H1 (cell line): ENCODE measurements at regions not wholly inside any gene's neighbourhood (a gene's known extent, or its start where the extent isn't known, plus 50 kb on each side); places are given as distances from the start of the nearest gene placed in this dataset.

Source experiments
- CEBPB ChIP-seq: IDR thresholded peaks from 2 replicates; pipeline ENCODE4 v1.6.1; 2012; ENCODE audit warnings: low read depth, low read length
- GABPA ChIP-seq: IDR thresholded peaks from 2 replicates; pipeline ENCODE4 v1.6.1; 2011; ENCODE audit warnings: mild to moderate bottlenecking, low read length, moderate library complexity, borderline replicate concordance; ENCODE audit not compliant: insufficient read depth
- JUND ChIP-seq: IDR thresholded peaks from 2 replicates; pipeline ENCODE4 v1.6.1; 2011; ENCODE audit warnings: mild to moderate bottlenecking, improper control_type of control experiment, low read length
- KDM4A ChIP-seq: IDR thresholded peaks from one replicate; pipeline ENCODE4 v1.7.1; 2012; ENCODE audit warnings: low read depth, mild to moderate bottlenecking, moderate library complexity, low read length, inconsistent platforms; ENCODE audit not compliant: severe bottlenecking
- POLR2A ChIP-seq, 2 experiments: IDR thresholded peaks; 1 replicate in 1 of 2; 2 replicates in 1 of 2; pipeline ENCODE4 v1.6.1; 2011; ENCODE audit warnings: low read depth in 2 of 2, low read length in 2 of 2, mild to moderate bottlenecking in 2 of 2; ENCODE audit errors: control extremely low read depth in 1 of 2
- POLR2AphosphoS5 ChIP-seq: IDR thresholded peaks from 2 replicates; pipeline ENCODE4 v1.6.1; 2011; ENCODE audit warnings: low read depth, low read length
- SP2 ChIP-seq: IDR thresholded peaks from 2 replicates; pipeline ENCODE4 v1.6.1; 2012; ENCODE audit warnings: mild to moderate bottlenecking, low read length, inconsistent platforms
- TBP ChIP-seq: IDR thresholded peaks from 2 replicates; pipeline ENCODE4 v1.6.1; 2011; ENCODE audit warnings: low read depth, low read length, improper control_type of control experiment
- TF ChIP-seq, protein P1 (sequence below), 3 experiments: IDR thresholded peaks; 1 replicate in 2 of 3; 2 replicates in 1 of 3; pipeline versions ENCODE4 v1.5.1 to v1.6.1; 2011; ENCODE audit warnings: low read length in 3 of 3, mild to moderate bottlenecking in 3 of 3, inconsistent platforms in 2 of 3, low read depth in 1 of 3, moderate library complexity in 1 of 3; ENCODE audit not compliant: insufficient read depth in 1 of 3; ENCODE audit errors: control extremely low read depth in 1 of 3
- TF ChIP-seq, protein P2 (sequence below): IDR thresholded peaks from 2 replicates; pipeline ENCODE4 v1.6.1; 2012; ENCODE audit warnings: low read length, inconsistent platforms
- TF ChIP-seq, protein P3 (sequence below): IDR thresholded peaks from 2 replicates; pipeline ENCODE4 v1.6.1; 2012; ENCODE audit warnings: inconsistent platforms

DNA sequence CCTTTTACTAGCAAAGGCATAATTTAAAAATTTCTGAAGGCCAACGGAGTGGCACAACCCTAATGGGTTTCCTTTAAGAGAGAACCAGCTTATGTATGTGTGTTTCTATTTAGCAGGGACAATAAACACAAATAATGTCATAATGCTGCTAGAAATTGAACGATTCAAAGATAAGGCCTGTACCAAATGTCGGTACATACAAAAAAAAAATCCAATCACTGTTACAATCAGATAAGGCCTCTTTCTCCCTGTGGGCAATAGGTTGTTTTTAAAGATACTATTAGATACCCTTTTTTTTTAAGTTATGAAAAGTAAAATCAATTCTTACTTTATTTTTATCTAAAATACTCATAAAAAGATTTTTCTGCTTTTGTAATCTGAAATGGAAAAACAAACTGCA lies 821.0 kb downstream of the PRELID2 start:
- TF ChIP-seq TBP (no peak), SP2 (no peak), CEBPB (no peak), GABPA (no peak), POLR2AphosphoS5 (no peak), POLR2A (IDR thresholded peaks at IDR 0.05; ENCODE audit: control extremely low read depth in 1 of 2, low read depth in 2 of 2, low read length in 2 of 2) (no peak), KDM4A (no peak), JUND (no peak)
- TF ChIP-seq, protein P1, sequence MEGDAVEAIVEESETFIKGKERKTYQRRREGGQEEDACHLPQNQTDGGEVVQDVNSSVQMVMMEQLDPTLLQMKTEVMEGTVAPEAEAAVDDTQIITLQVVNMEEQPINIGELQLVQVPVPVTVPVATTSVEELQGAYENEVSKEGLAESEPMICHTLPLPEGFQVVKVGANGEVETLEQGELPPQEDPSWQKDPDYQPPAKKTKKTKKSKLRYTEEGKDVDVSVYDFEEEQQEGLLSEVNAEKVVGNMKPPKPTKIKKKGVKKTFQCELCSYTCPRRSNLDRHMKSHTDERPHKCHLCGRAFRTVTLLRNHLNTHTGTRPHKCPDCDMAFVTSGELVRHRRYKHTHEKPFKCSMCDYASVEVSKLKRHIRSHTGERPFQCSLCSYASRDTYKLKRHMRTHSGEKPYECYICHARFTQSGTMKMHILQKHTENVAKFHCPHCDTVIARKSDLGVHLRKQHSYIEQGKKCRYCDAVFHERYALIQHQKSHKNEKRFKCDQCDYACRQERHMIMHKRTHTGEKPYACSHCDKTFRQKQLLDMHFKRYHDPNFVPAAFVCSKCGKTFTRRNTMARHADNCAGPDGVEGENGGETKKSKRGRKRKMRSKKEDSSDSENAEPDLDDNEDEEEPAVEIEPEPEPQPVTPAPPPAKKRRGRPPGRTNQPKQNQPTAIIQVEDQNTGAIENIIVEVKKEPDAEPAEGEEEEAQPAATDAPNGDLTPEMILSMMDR (IDR thresholded peaks at IDR 0.05; ENCODE audit: control extremely low read depth in 1 of 3, insufficient read depth in 1 of 3, low read depth in 1 of 3, low read length in 3 of 3): no peak
- TF ChIP-seq, protein P2, sequence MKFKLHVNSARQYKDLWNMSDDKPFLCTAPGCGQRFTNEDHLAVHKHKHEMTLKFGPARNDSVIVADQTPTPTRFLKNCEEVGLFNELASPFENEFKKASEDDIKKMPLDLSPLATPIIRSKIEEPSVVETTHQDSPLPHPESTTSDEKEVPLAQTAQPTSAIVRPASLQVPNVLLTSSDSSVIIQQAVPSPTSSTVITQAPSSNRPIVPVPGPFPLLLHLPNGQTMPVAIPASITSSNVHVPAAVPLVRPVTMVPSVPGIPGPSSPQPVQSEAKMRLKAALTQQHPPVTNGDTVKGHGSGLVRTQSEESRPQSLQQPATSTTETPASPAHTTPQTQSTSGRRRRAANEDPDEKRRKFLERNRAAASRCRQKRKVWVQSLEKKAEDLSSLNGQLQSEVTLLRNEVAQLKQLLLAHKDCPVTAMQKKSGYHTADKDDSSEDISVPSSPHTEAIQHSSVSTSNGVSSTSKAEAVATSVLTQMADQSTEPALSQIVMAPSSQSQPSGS: no peak
- TF ChIP-seq, protein P3, sequence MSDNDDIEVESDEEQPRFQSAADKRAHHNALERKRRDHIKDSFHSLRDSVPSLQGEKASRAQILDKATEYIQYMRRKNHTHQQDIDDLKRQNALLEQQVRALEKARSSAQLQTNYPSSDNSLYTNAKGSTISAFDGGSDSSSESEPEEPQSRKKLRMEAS: no peak
